Activated CD4-positive, alpha-beta memory T cell treated with anti-CD3 and anti-CD28 coated beads for 36 hours (primary cell): ENCODE measurements at regions not wholly inside any gene's neighbourhood (a gene's known extent, or its start where the extent isn't known, plus 50 kb on each side); places are given as distances from the start of the nearest gene placed in this dataset.
A peak's percentile ranks its signal among the peaks of the same experiment; 100 is the strongest.

Source experiments
- CTCF ChIA-PET: fragments of 350-600 bp; sonication (Branson Sonifier 250); formaldehyde crosslinking; loops from one replicate; lab custom pipeline; 2021; ENCODE audit warnings: antibody characterized with exemption, inconsistent platforms; lab: Charles Lee
- POLR2A ChIA-PET: fragments of 350-600 bp; sonication (Branson Sonifier 250); formaldehyde crosslinking; loops from one replicate; lab custom pipeline; 2021; ENCODE audit warnings: antibody characterized with exemption; lab: Charles Lee
- DNase-seq: peaks from one replicate; pipeline ENCODE4 v3.0.0-alpha.2; 2020
- H3K27ac Mint-ChIP-seq: one replicate; pipeline ENCODE4 v1.8.0; 2021; ENCODE audit warnings: mixed read lengths
- H3K27me3 Mint-ChIP-seq: one replicate; pipeline ENCODE4 v1.8.0; 2021; ENCODE audit warnings: mixed read lengths
- H3K36me3 Mint-ChIP-seq: one replicate; pipeline ENCODE4 v1.8.0; 2021; ENCODE audit warnings: mixed read lengths
- H3K4me1 Mint-ChIP-seq: one replicate; pipeline ENCODE4 v1.8.0; 2021; ENCODE audit warnings: low read depth, mixed read lengths
- H3K4me3 Mint-ChIP-seq: one replicate; pipeline ENCODE4 v1.8.0; 2021; ENCODE audit warnings: mild to moderate bottlenecking, mixed read lengths
- H3K9me3 Mint-ChIP-seq: one replicate; pipeline ENCODE4 v1.8.0; 2021; ENCODE audit warnings: mixed read lengths
- intact Hi-C: fragments of 100-400 bp; cut with micrococcal nuclease; formaldehyde crosslinking; loops from one replicate; pipeline ENCODE4 v1.15.1; 2023

- Mint-ChIP-seq H3K4me3 (no peak overlapping the region), H3K4me1 (no peaks in the 10 kb centered on the region), H3K27ac (no peak overlapping the region), H3K27me3 (no peaks in the 10 kb centered on the region), H3K9me3 (no peaks in the 10 kb centered on the region), H3K36me3 (no peaks in the 10 kb centered on the region)
- CTCF ChIA-PET = no interaction called here
- POLR2A ChIA-PET = no interaction called here
- no peak for DNase-seq
- intact Hi-C loops = no loop called here
These were observed 270.8 kb downstream of the BCOR start for GRCh38 chrX:39826813-39827543.

- no peak for DNase-seq
- H3K27ac Mint-ChIP-seq = no peak overlapping the region
- H3K36me3 Mint-ChIP-seq = no peaks in the 10 kb centered on the region
- no peaks in the 10 kb centered on the region for H3K9me3 Mint-ChIP-seq
- ChIA-PET CTCF (no interaction called here), POLR2A (no interaction called here)
- H3K4me1 Mint-ChIP-seq = no peaks in the 10 kb centered on the region
- intact Hi-C loops = no loop called here
- H3K27me3 Mint-ChIP-seq = no peaks in the 10 kb centered on the region
- no peak overlapping the region for H3K4me3 Mint-ChIP-seq
These were observed 269.8 kb downstream of the BCOR start for GRCh38 chrX:39827951-39828350.

- Mint-ChIP-seq H3K27me3 (no peaks in the 10 kb centered on the region), H3K27ac (no peak overlapping the region), H3K36me3 (no peaks in the 10 kb centered on the region), H3K4me3 (no peak overlapping the region), H3K4me1 (no peaks in the 10 kb centered on the region), H3K9me3 (no peaks in the 10 kb centered on the region)
- DNase-seq = no peak
- ChIA-PET CTCF (no interaction called here), POLR2A (no interaction called here)
- intact Hi-C loops = no loop called here
These were observed 268.8 kb downstream of the BCOR start for GRCh38 chrX:39828971-39829370.

GRCh38 chrX:39829965-39830364 is 267.8 kb downstream of the BCOR start:
- CTCF ChIA-PET = no interaction called here
- POLR2A ChIA-PET = no interaction called here

GRCh38 chrX:39830414-39830813 is 267.3 kb downstream of the BCOR start:
- CTCF ChIA-PET = no interaction called here
- intact Hi-C loops = no loop called here

More at GRCh38 chrX:39829965-39830364, 267.8 kb downstream of the BCOR start:
- Mint-ChIP-seq H3K4me3 (no peak overlapping the region), H3K27me3 (no peaks in the 10 kb centered on the region), H3K9me3 (no peaks in the 10 kb centered on the region), H3K27ac (no peak overlapping the region), H3K36me3 (no peaks in the 10 kb centered on the region), H3K4me1 (no peaks in the 10 kb centered on the region)
- intact Hi-C loops = no loop called here
- DNase-seq = no peak

GRCh38 chrX:39832211-39832610 is 265.5 kb downstream of the BCOR start:
- Mint-ChIP-seq H3K27ac (no peak overlapping the region), H3K4me1 (no peaks in the 10 kb centered on the region), H3K4me3 (no peak overlapping the region), H3K36me3 (no peaks in the 10 kb centered on the region), H3K27me3 (no peaks in the 10 kb centered on the region), H3K9me3 (no peaks in the 10 kb centered on the region)
- intact Hi-C loops = no loop called here
- CTCF ChIA-PET = no interaction called here
- POLR2A ChIA-PET = interaction anchor here (1.2 kb wide), 1 partner anchor 10 kb away, joined by 3 read pairs; no protein-coding TSS in a partner anchor
- no peak for DNase-seq

More at GRCh38 chrX:39830414-39830813, 267.3 kb downstream of the BCOR start:
- Mint-ChIP-seq H3K4me3 (no peak overlapping the region), H3K9me3 (no peaks in the 10 kb centered on the region), H3K4me1 (no peaks in the 10 kb centered on the region), H3K27me3 (no peaks in the 10 kb centered on the region), H3K36me3 (no peaks in the 10 kb centered on the region), H3K27ac (no peak overlapping the region)
- POLR2A ChIA-PET = no interaction called here
- DNase-seq = no peak

- Mint-ChIP-seq H3K27ac (no peak overlapping the region), H3K4me1 (no peaks in the 10 kb centered on the region), H3K27me3 (no peaks in the 10 kb centered on the region), H3K9me3 (no peaks in the 10 kb centered on the region), H3K36me3 (no peaks in the 10 kb centered on the region), H3K4me3 (no peak overlapping the region)
- CTCF ChIA-PET = interaction anchor here (2.5 kb wide), 1 partner anchor 19 kb away, joined by 10 read pairs; no protein-coding TSS in a partner anchor
- POLR2A ChIA-PET = no interaction called here
- no peak for DNase-seq
- intact Hi-C loops = no loop called here
These were observed 263.2 kb downstream of the BCOR start for GRCh38 chrX:39834600-39834999.

GRCh38 chrX:39835241-39835640 is 262.5 kb downstream of the BCOR start:
- no peaks in the 10 kb centered on the region for H3K4me1 Mint-ChIP-seq
- no peaks in the 10 kb centered on the region for H3K9me3 Mint-ChIP-seq
- CTCF ChIA-PET = interaction anchor here (2.5 kb wide), 1 partner anchor 19 kb away, joined by 10 read pairs; no protein-coding TSS in a partner anchor
- H3K27me3 Mint-ChIP-seq = no peaks in the 10 kb centered on the region
- H3K27ac Mint-ChIP-seq = no peak overlapping the region
- H3K36me3 Mint-ChIP-seq = no peaks in the 10 kb centered on the region
- no peak overlapping the region for H3K4me3 Mint-ChIP-seq
- no peak for DNase-seq
- intact Hi-C loops = no loop called here
- POLR2A ChIA-PET = no interaction called here

GRCh38 chrX:39835776-39836175 is 262.0 kb downstream of the BCOR start:
- POLR2A ChIA-PET = no interaction called here
- DNase-seq = no peak
- H3K27ac Mint-ChIP-seq = no peak overlapping the region
- H3K27me3 Mint-ChIP-seq = no peaks in the 10 kb centered on the region
- H3K9me3 Mint-ChIP-seq = no peaks in the 10 kb centered on the region
- intact Hi-C loops = no loop called here
- H3K36me3 Mint-ChIP-seq = no peaks in the 10 kb centered on the region
- no peaks in the 10 kb centered on the region for H3K4me1 Mint-ChIP-seq
- CTCF ChIA-PET = interaction anchor here (2.5 kb wide), 1 partner anchor 18 kb away, joined by 10 read pairs; no protein-coding TSS in a partner anchor
- H3K4me3 Mint-ChIP-seq = no peak overlapping the region

- H3K27me3 Mint-ChIP-seq = no peaks in the 10 kb centered on the region
- POLR2A ChIA-PET = no interaction called here
These were observed 260.8 kb downstream of the BCOR start for GRCh38 chrX:39836802-39837420.

GRCh38 chrX:39837688-39838087 is 260.1 kb downstream of the BCOR start:
- no peaks in the 10 kb centered on the region for H3K36me3 Mint-ChIP-seq
- intact Hi-C loops = no loop called here
- no peaks in the 10 kb centered on the region for H3K9me3 Mint-ChIP-seq
- DNase-seq = no peak
- no peaks in the 10 kb centered on the region for H3K27me3 Mint-ChIP-seq
- H3K4me3 Mint-ChIP-seq = no peak overlapping the region
- ChIA-PET POLR2A (no interaction called here), CTCF (no interaction called here)
- H3K4me1 Mint-ChIP-seq = no peaks in the 10 kb centered on the region
- no peak overlapping the region for H3K27ac Mint-ChIP-seq

More at GRCh38 chrX:39836802-39837420, 260.8 kb downstream of the BCOR start:
- intact Hi-C loops = no loop called here
- H3K27ac Mint-ChIP-seq = no peak overlapping the region
- no peak overlapping the region for H3K4me3 Mint-ChIP-seq
- DNase-seq = peak; percentile 25
- no peaks in the 10 kb centered on the region for H3K4me1 Mint-ChIP-seq
- no peaks in the 10 kb centered on the region for H3K36me3 Mint-ChIP-seq
- H3K9me3 Mint-ChIP-seq = no peaks in the 10 kb centered on the region
- CTCF ChIA-PET = interaction anchor here (2.5 kb wide), 1 partner anchor 17 kb away, joined by 10 read pairs; no protein-coding TSS in a partner anchor

GRCh38 chrX:39839371-39839770 is 258.4 kb downstream of the BCOR start:
- CTCF ChIA-PET = interaction anchor here (0.9 kb wide), 1 partner anchor 15 kb away, joined by 3 read pairs; no protein-coding TSS in a partner anchor
- Mint-ChIP-seq H3K27ac (no peak overlapping the region), H3K4me3 (no peak overlapping the region), H3K27me3 (no peaks in the 10 kb centered on the region), H3K4me1 (no peaks in the 10 kb centered on the region), H3K36me3 (no peaks in the 10 kb centered on the region), H3K9me3 (no peaks in the 10 kb centered on the region)
- POLR2A ChIA-PET = no interaction called here
- intact Hi-C loops = no loop called here
- DNase-seq = no peak
